GM18507 (cell line): ENCODE measurements at regions not wholly inside any gene's neighbourhood (a gene's known extent, or its start where the extent isn't known, plus 50 kb on each side); places are given as distances from the start of the nearest gene placed in this dataset.
"Not testable (repeated sequence)": the region's sequence is repeated elsewhere in the genome, so short reads cannot be mapped to it uniquely, and the experiment has no call there.

Source experiments
- DNase-seq: peaks from one replicate; pipeline ENCODE4 v3.0.0; 2011; ENCODE audit warnings: low read depth; ENCODE audit not compliant: insufficient read length; ENCODE audit errors: extremely low spot score
- FAIRE-seq: peaks from 2 replicates; lab custom pipeline; 2011; peaks lifted over from hg19 to GRCh38; lab: Jason Lieb, UNC

DNA sequence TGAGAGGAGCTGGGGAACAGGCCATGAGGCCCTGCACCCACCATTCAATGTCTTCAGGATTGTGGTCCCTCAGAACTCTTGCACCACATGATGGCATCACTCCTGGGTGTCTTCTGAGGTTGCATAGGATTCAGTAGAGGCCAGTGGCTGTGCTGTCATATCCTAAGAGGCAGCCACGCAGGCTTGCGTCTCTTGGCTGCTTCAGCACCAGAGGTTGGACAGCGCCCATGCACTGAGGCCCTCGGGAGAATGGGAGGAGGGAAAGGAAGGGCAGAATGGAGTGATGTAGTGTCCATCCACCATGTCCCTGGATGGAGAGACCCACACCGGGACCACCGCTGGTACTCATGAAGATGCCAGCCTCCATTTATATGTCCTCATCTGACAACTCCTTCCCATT is 237.1 kb downstream of the POTED start:
- DNase-seq, FAIRE-seq: not testable (repeated sequence)

- FAIRE-seq: not testable (repeated sequence)
Observed at GRCh38 chr21:13844574-13844973, 235.0 kb downstream of the POTED start.

DNA sequence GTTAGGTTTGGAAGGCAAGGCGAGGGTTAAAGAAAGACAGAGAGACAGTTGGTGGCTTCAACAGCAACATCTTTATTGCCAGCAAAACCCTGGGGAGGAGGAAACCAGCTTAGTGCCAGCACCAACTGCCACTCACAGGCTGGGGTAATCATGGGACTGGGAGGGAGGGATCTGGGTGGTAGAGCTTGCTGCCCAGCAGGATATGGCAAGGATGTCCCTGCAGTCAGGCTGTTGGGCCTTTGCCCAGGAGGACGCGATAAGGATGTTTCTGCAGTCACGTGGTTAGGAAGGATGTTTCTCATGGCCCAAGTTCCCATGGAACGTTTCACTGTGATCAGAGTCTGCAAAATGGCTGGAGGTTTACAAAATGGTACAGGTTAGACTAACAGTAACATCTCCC is 233.5 kb downstream of the POTED start:
- DNase-seq, FAIRE-seq: not testable (repeated sequence)

More at GRCh38 chr21:13844574-13844973, 235.0 kb downstream of the POTED start:
- DNase-seq: not testable (repeated sequence)

DNA sequence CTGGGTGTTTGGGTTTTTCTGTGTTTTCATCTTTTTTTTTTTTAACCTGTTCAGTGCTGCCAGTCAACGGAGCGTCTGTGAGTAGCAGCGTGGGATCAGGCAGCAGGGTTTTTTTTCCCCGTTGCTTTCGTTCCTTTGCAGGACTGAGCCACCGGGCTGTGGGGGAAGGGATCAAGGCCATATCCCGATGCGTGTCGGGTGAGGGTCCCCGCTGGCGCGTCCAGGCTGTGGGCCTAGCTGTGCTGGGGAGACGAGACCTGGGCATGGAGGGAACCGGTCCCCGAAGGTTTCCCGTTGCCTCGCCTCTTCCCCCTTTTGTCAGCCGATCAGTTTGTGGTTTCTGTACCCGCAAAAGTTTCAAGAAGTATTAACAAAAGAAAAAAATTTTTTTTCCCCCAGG is 218.1 kb downstream of the POTED start:
- FAIRE-seq, DNase-seq: not testable (repeated sequence)

- no peak for FAIRE-seq
- no peak for DNase-seq
Observed at GRCh38 chr21:13827201-13827600, 217.6 kb downstream of the POTED start.

- DNase-seq, FAIRE-seq: not testable (repeated sequence)
Observed at GRCh38 chr21:13826511-13826910, 216.9 kb downstream of the POTED start.

DNA sequence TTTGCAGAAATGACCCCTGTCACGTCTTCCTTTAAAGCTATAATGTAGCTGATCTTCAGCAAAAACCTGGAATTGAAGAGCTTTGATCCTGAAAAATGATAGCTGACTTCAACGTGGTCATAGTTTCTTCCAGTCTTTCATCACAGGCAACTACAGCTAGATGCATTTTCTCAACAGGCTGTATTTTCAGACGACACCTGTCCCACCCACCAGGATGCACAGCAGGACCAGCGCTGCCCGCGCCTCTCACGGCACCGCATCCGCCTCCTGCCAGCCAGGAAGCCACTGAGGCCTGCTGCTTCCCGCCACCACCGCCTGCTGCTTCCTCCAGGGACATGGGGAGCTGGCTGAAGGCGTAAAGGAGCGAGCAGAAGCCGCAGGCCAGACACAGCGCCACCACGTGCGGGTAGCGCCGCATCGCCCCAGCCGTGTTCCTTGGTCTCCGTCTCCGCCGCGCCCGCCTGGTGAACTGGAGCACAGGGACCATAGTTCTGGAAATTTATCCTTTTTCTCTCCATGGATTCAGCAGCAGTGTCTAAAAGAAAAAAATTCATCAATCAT is 215.7 kb downstream of the POTED start:
- DNase-seq, FAIRE-seq: not testable (repeated sequence)

- DNase-seq, FAIRE-seq: not testable (repeated sequence)
Observed at GRCh38 chr21:13820286-13820685, 210.7 kb downstream of the POTED start.

GRCh38 chr21:13812191-13812590 is 202.6 kb downstream of the POTED start:
- not testable (repeated sequence) for DNase-seq, FAIRE-seq

GRCh38 chr21:13810559-13810958 is 201.0 kb downstream of the POTED start:
- DNase-seq, FAIRE-seq: not testable (repeated sequence)

- DNase-seq: not testable (repeated sequence)
Observed at GRCh38 chr21:13806444-13806843, 196.9 kb downstream of the POTED start.

GRCh38 chr21:13802757-13803156 is 193.2 kb downstream of the POTED start:
- DNase-seq, FAIRE-seq: not testable (repeated sequence)

More at GRCh38 chr21:13806444-13806843, 196.9 kb downstream of the POTED start:
- FAIRE-seq: not testable (repeated sequence)
